Caco-2 (cell line): ENCODE measurements at regions not wholly inside any gene's neighbourhood (a gene's known extent, or its start where the extent isn't known, plus 50 kb on each side); places are given as distances from the start of the nearest gene placed in this dataset.

ENCODE experiments used
- BruUV-seq: library from RNA; stranded (reverse); fragments of 400-500 nt; replicated peaks from 2 replicates; lab custom pipeline; 2021; lab: Mats Ljungman, UMichigan
- CTCF ChIA-PET: fragments of 300-600 bp; sonication (Branson Sonifier 250); formaldehyde crosslinking; loops from one replicate; lab custom pipeline; 2022; ENCODE audit warnings: antibody characterized with exemption; lab: Charles Lee
- POLR2A ChIA-PET: fragments of 300-600 bp; sonication (Branson Sonifier 250); formaldehyde crosslinking; loops from one replicate; lab custom pipeline; 2022; ENCODE audit warnings: antibody characterized with exemption; lab: Charles Lee
- DNase-seq, 2 experiments: peaks; one replicate each; pipeline versions ENCODE4 v3.0.0 to v3.0.0-alpha.2; 2020 to 2022
- H3K27me3 ChIP-seq: replicated peaks from 2 replicates; pipeline ENCODE4 v1.6.0; 2011; ENCODE audit warnings: low read length; ENCODE audit not compliant: control insufficient read depth, insufficient read depth
- H3K36me3 ChIP-seq: 2 replicates; pipeline ENCODE4 v1.5.1; 2011; ENCODE audit warnings: low read length; ENCODE audit not compliant: control insufficient read depth, insufficient read depth
- H3K4me1 ChIP-seq: fragments of 250-450 bp; sonication (Bioruptor Pico); 2 replicates; pipeline ENCODE4 v1.5.1; 2020; ENCODE audit warnings: mild to moderate bottlenecking
- H3K4me3 ChIP-seq: 2 replicates; pipeline ENCODE4 v1.5.1; 2011; ENCODE audit warnings: low read depth, mild to moderate bottlenecking, control low read depth, low read length
- H3K9me3 ChIP-seq: fragments of 250-450 bp; sonication (Bioruptor Pico); 2 replicates; pipeline ENCODE4 v1.5.1; 2020; ENCODE audit warnings: mild to moderate bottlenecking, moderate library complexity
- H3K27ac Mint-ChIP-seq: one replicate; pipeline ENCODE4 v1.8.0; 2022; ENCODE audit warnings: mixed read lengths; ENCODE audit not compliant: unreplicated experiment
- H3K27me3 Mint-ChIP-seq: one replicate; pipeline ENCODE4 v1.8.0; 2022; ENCODE audit warnings: mixed read lengths; ENCODE audit not compliant: insufficient read depth, unreplicated experiment
- H3K36me3 Mint-ChIP-seq: one replicate; pipeline ENCODE4 v1.8.0; 2022; ENCODE audit warnings: mild to moderate bottlenecking, mixed read lengths; ENCODE audit not compliant: insufficient read depth, unreplicated experiment
- H3K4me1 Mint-ChIP-seq: one replicate; pipeline ENCODE4 v1.8.0; 2022; ENCODE audit warnings: low read depth, mixed read lengths; ENCODE audit not compliant: unreplicated experiment
- H3K4me3 Mint-ChIP-seq: one replicate; pipeline ENCODE4 v1.8.0; 2022; ENCODE audit warnings: mild to moderate bottlenecking, moderate library complexity, mixed read lengths; ENCODE audit not compliant: unreplicated experiment
- H3K9me3 Mint-ChIP-seq: one replicate; pipeline ENCODE4 v1.8.0; 2022; ENCODE audit warnings: mixed read lengths; ENCODE audit not compliant: unreplicated experiment
- CTCF ChIP-seq, 2 experiments: fragments of 200-600 bp in 1 of 2; IDR thresholded peaks; 1 replicate in 1 of 2; 2 replicates in 1 of 2; pipeline versions ENCODE4 v1.5.1 to v1.8.0; 2011 to 2022; ENCODE audit warnings: antibody characterized with exemption in 1 of 2, control low read depth in 1 of 2, inconsistent platforms in 1 of 2, low read depth in 1 of 2, low read length in 1 of 2, mild to moderate bottlenecking in 1 of 2, moderate library complexity in 1 of 2; ENCODE audit not compliant: insufficient read depth in 1 of 2, severe bottlenecking in 1 of 2, unreplicated experiment in 1 of 2
- intact Hi-C: fragments of 100-400 bp; cut with micrococcal nuclease; formaldehyde crosslinking; loops from one replicate; pipeline ENCODE4 v1.10.0; 2022; ENCODE audit not compliant: unreplicated experiment

- no peak for DNase-seq
- Mint-ChIP-seq H3K9me3 (no peaks in the 10 kb centered on the region), H3K27ac (no peak overlapping the region), H3K36me3 (no peaks in the 10 kb centered on the region), H3K4me3 (no peak overlapping the region), H3K27me3 (peaks cover 5% of the 10 kb centered on the region), H3K4me1 (no peaks in the 10 kb centered on the region)
- BruUV-seq = no TSS peak
- H3K36me3 ChIP-seq = no peaks in the 10 kb centered on the region
- no peaks in the 10 kb centered on the region for H3K4me1 ChIP-seq
- no peaks in the 10 kb centered on the region for H3K27me3 ChIP-seq
- no peak for TF ChIP-seq CTCF (IDR thresholded peaks at IDR 0.05; ENCODE audit: insufficient read depth in 1 of 2, low read depth in 1 of 2, low read length in 1 of 2, severe bottlenecking in 1 of 2, unreplicated experiment in 1 of 2)
- intact Hi-C loops = no loop called here
- no peak overlapping the region for H3K4me3 ChIP-seq
- H3K9me3 ChIP-seq = no peaks in the 10 kb centered on the region
- POLR2A ChIA-PET = no interaction called here
- CTCF ChIA-PET = no interaction called here
Measured at GRCh38 chr5:39785410-39785809, 360.6 kb upstream of the DAB2 start.

- Mint-ChIP-seq H3K4me1 (no peaks in the 10 kb centered on the region), H3K4me3 (no peak overlapping the region), H3K9me3 (no peaks in the 10 kb centered on the region), H3K36me3 (no peaks in the 10 kb centered on the region), H3K27ac (no peak overlapping the region), H3K27me3 (peaks cover 5% of the 10 kb centered on the region)
- ChIA-PET POLR2A (no interaction called here), CTCF (no interaction called here)
- H3K4me1 ChIP-seq = no peaks in the 10 kb centered on the region
- DNase-seq = no peak
- BruUV-seq = no TSS peak
- H3K4me3 ChIP-seq = no peak overlapping the region
- no peak for TF ChIP-seq CTCF (IDR thresholded peaks at IDR 0.05; ENCODE audit: insufficient read depth in 1 of 2, low read depth in 1 of 2, low read length in 1 of 2, severe bottlenecking in 1 of 2, unreplicated experiment in 1 of 2)
- intact Hi-C loops = no loop called here
- H3K36me3 ChIP-seq = no peaks in the 10 kb centered on the region
- no peaks in the 10 kb centered on the region for H3K27me3 ChIP-seq
- H3K9me3 ChIP-seq = no peaks in the 10 kb centered on the region
Measured at GRCh38 chr5:39783756-39784421, 359.1 kb upstream of the DAB2 start.

- H3K4me3 ChIP-seq = no peak overlapping the region
- Mint-ChIP-seq H3K9me3 (no peaks in the 10 kb centered on the region), H3K4me3 (no peak overlapping the region), H3K27ac (no peak overlapping the region), H3K4me1 (no peaks in the 10 kb centered on the region), H3K27me3 (peaks cover 5% of the 10 kb centered on the region), H3K36me3 (no peaks in the 10 kb centered on the region)
- H3K27me3 ChIP-seq = no peaks in the 10 kb centered on the region
- ChIA-PET CTCF (no interaction called here), POLR2A (no interaction called here)
- BruUV-seq = no TSS peak
- no peaks in the 10 kb centered on the region for H3K4me1 ChIP-seq
- intact Hi-C loops = no loop called here
- H3K9me3 ChIP-seq = no peaks in the 10 kb centered on the region
- no peak for DNase-seq
- no peak for TF ChIP-seq CTCF (IDR thresholded peaks at IDR 0.05; ENCODE audit: insufficient read depth in 1 of 2, low read depth in 1 of 2, low read length in 1 of 2, severe bottlenecking in 1 of 2, unreplicated experiment in 1 of 2)
- no peaks in the 10 kb centered on the region for H3K36me3 ChIP-seq
Measured at GRCh38 chr5:39780347-39780746, 355.6 kb upstream of the DAB2 start.
